PC-3 (cell line): ENCODE measurements at regions not wholly inside any gene's neighbourhood (a gene's known extent, or its start where the extent isn't known, plus 50 kb on each side); places are given as distances from the start of the nearest gene placed in this dataset.

Experiments used
- ATAC-seq: fragments of 200-7000 bp; cut with Tn5 transposase; 2 replicates; pipeline ENCODE4 v1.9.1; 2020; ENCODE audit warnings: mild to moderate bottlenecking, moderate library complexity
- BruUV-seq: library from RNA; stranded (reverse); fragments of 400-500 nt; replicated peaks from 2 replicates; lab custom pipeline; 2021; lab: Mats Ljungman, UMichigan
- CTCF ChIA-PET: fragments of 300-600 bp; sonication (Branson Sonifier 250); formaldehyde crosslinking; loops from one replicate; lab custom pipeline; 2022; ENCODE audit warnings: antibody characterized with exemption; lab: Charles Lee
- POLR2A ChIA-PET: fragments of 300-600 bp; sonication (Branson Sonifier 250); formaldehyde crosslinking; loops from one replicate; lab custom pipeline; 2022; ENCODE audit warnings: antibody characterized with exemption; ENCODE audit not compliant: unreplicated experiment; lab: Charles Lee
- DNase-seq: peaks from one replicate; pipeline ENCODE4 v3.0.0-alpha.2; 2015
- H2AFZ ChIP-seq: fragments of 300-600 bp; sonication (generic); 2 replicates; pipeline ENCODE4 v1.6.0; 2016; ENCODE audit warnings: antibody characterized with exemption, low read length
- H3F3A ChIP-seq: fragments of 300-600 bp; sonication (generic); one replicate; pipeline ENCODE4 v1.6.0; 2017; ENCODE audit warnings: antibody characterized with exemption, low read length, control low read depth, mild to moderate bottlenecking; ENCODE audit not compliant: unreplicated experiment
- H3K27ac ChIP-seq: fragments of 300-600 bp; sonication (generic); 2 replicates; pipeline ENCODE4 v1.5.1; 2016; ENCODE audit warnings: mild to moderate bottlenecking, low read length
- H3K27me3 ChIP-seq: fragments of 300-600 bp; sonication (generic); 2 replicates; pipeline ENCODE4 v1.6.1; 2016; ENCODE audit warnings: low read length, mixed read lengths
- H3K36me3 ChIP-seq: fragments of 300-600 bp; sonication (generic); 2 replicates; pipeline ENCODE4 v1.6.1; 2016; ENCODE audit warnings: low read depth, mixed run types, low read length, mixed read lengths
- H3K4me1 ChIP-seq: fragments of 300-600 bp; sonication (generic); 2 replicates; pipeline ENCODE4 v1.5.1; 2016; ENCODE audit warnings: low read length; ENCODE audit not compliant: insufficient read depth
- H3K4me2 ChIP-seq: fragments of 300-600 bp; sonication (generic); 2 replicates; pipeline ENCODE4 v1.6.0; 2016; ENCODE audit warnings: low read length
- H3K4me3 ChIP-seq: fragments of 300-600 bp; sonication (generic); 2 replicates; pipeline ENCODE4 v1.5.1; 2016; ENCODE audit warnings: mild to moderate bottlenecking, low read length, mixed read lengths
- H3K79me2 ChIP-seq: fragments of 300-600 bp; sonication (generic); 2 replicates; pipeline ENCODE4 v1.6.1; 2017; ENCODE audit warnings: low read length, mixed read lengths
- H3K9ac ChIP-seq: fragments of 300-600 bp; sonication (generic); 2 replicates; pipeline ENCODE4 v1.6.0; 2016; ENCODE audit warnings: mild to moderate bottlenecking, low read length
- H3K9me2 ChIP-seq: fragments of 300-600 bp; sonication (generic); replicated peaks from 2 replicates; pipeline ENCODE4 v1.6.1; 2016; ENCODE audit warnings: mixed run types, low read length, mixed read lengths
- H3K9me3 ChIP-seq: fragments of 300-600 bp; sonication (generic); 2 replicates; pipeline ENCODE4 v1.6.1; 2016; ENCODE audit warnings: low read length, mixed read lengths
- H4K20me1 ChIP-seq: fragments of 300-600 bp; sonication (generic); 2 replicates; pipeline ENCODE4 v1.6.1; 2016; ENCODE audit warnings: low read length, mixed read lengths
- CTCF ChIP-seq: fragments of 300-600 bp; sonication (generic); conservative IDR thresholded peaks from 2 replicates; pipeline ENCODE4 v1.5.1; 2017; ENCODE audit warnings: antibody characterized with exemption, low read depth, mild to moderate bottlenecking, low read length
- EZH2 ChIP-seq: fragments of 300-600 bp; sonication (generic); IDR thresholded peaks from one replicate; pipeline ENCODE4 v1.6.1; 2017; ENCODE audit warnings: antibody characterized with exemption, mild to moderate bottlenecking, low read length; ENCODE audit not compliant: unreplicated experiment
- EZH2phosphoT487 ChIP-seq: fragments of 300-600 bp; sonication (generic); IDR thresholded peaks from 2 replicates; pipeline ENCODE4 v1.6.1; 2018; ENCODE audit warnings: mild to moderate bottlenecking, antibody characterized with exemption, low read length, borderline replicate concordance
- intact Hi-C: fragments of 100-400 bp; cut with micrococcal nuclease; formaldehyde crosslinking; loops from 2 replicates; pipeline ENCODE4 v1.9.0; 2023

- ChIA-PET CTCF (no interaction called here), POLR2A (no interaction called here)
- DNase-seq, result no peak
- ATAC-seq, result no peak
- no peak overlapping the region for H3K27ac ChIP-seq
- BruUV-seq, result no TSS peak
- intact Hi-C loops, result no loop called here
- no peaks in the 10 kb centered on the region for H3K79me2 ChIP-seq
- no peaks in the 10 kb centered on the region for H4K20me1 ChIP-seq
- no peak overlapping the region for H3K9ac ChIP-seq
- H3K4me2 ChIP-seq, result no peak overlapping the region
- no peaks in the 10 kb centered on the region for H3F3A ChIP-seq
- TF ChIP-seq EZH2, result no peak
- no peaks in the 10 kb centered on the region for H3K9me3 ChIP-seq
- no peaks in the 10 kb centered on the region for H3K9me2 ChIP-seq
- H3K36me3 ChIP-seq, result no peaks in the 10 kb centered on the region
- H3K4me3 ChIP-seq, result no peak overlapping the region
- H3K27me3 ChIP-seq, result no peaks in the 10 kb centered on the region
- H3K4me1 ChIP-seq, result no peaks in the 10 kb centered on the region
- no peak overlapping the region for H2AFZ ChIP-seq
Measured at GRCh38 chrY:15312166-15312565, 787.8 kb downstream of the NLGN4Y start.

GRCh38 chrY:15324189-15324588, 799.9 kb downstream of the NLGN4Y start:
- ChIA-PET CTCF (no interaction called here), POLR2A (no interaction called here)
- H3K9ac ChIP-seq, result no peak overlapping the region
- no peak overlapping the region for H3K27ac ChIP-seq
- H3K79me2 ChIP-seq, result no peaks in the 10 kb centered on the region
- intact Hi-C loops, result no loop called here
- no peaks in the 10 kb centered on the region for H3K4me1 ChIP-seq
- H3K9me2 ChIP-seq, result no peaks in the 10 kb centered on the region
- no peaks in the 10 kb centered on the region for H3K27me3 ChIP-seq
- no peaks in the 10 kb centered on the region for H3F3A ChIP-seq
- H4K20me1 ChIP-seq, result no peaks in the 10 kb centered on the region
- no peak overlapping the region for H3K4me3 ChIP-seq
- no TSS peak for BruUV-seq
- ATAC-seq (no peak), DNase-seq (no peak)
- no peaks in the 10 kb centered on the region for H3K9me3 ChIP-seq
- H2AFZ ChIP-seq, result no peak overlapping the region
- no peak overlapping the region for H3K4me2 ChIP-seq
- TF ChIP-seq EZH2phosphoT487 (no peak), EZH2 (no peak), CTCF (no peak)
- no peaks in the 10 kb centered on the region for H3K36me3 ChIP-seq

- no peak overlapping the region for H3K9ac ChIP-seq
- no peaks in the 10 kb centered on the region for H4K20me1 ChIP-seq
- H3F3A ChIP-seq, result no peaks in the 10 kb centered on the region
- ChIA-PET POLR2A (no interaction called here), CTCF (no interaction called here)
- H3K36me3 ChIP-seq, result no peaks in the 10 kb centered on the region
- no peak overlapping the region for H3K4me2 ChIP-seq
- ATAC-seq (no peak), DNase-seq (no peak)
- no peaks in the 10 kb centered on the region for H3K9me3 ChIP-seq
- H3K79me2 ChIP-seq, result no peaks in the 10 kb centered on the region
- H3K27me3 ChIP-seq, result no peaks in the 10 kb centered on the region
- no peak overlapping the region for H3K4me3 ChIP-seq
- H3K4me1 ChIP-seq, result no peaks in the 10 kb centered on the region
- no TSS peak for BruUV-seq
- intact Hi-C loops, result no loop called here
- H2AFZ ChIP-seq, result no peak overlapping the region
- no peaks in the 10 kb centered on the region for H3K9me2 ChIP-seq
- H3K27ac ChIP-seq, result no peak overlapping the region
- TF ChIP-seq CTCF, result no peak
- TF ChIP-seq EZH2, result no peak
- no peak for TF ChIP-seq EZH2phosphoT487
Measured at GRCh38 chrY:15325201-15325600, 800.9 kb downstream of the NLGN4Y start.
